Mucosa of gallbladder (tissue), 1 donor: ENCODE measurements at regions not wholly inside any gene's neighbourhood (a gene's known extent, or its start where the extent isn't known, plus 50 kb on each side); places are given as distances from the start of the nearest gene placed in this dataset.

Experiments
- DNase-seq: peaks from one replicate; pipeline ENCODE4 v3.0.0-alpha.2; 2020; ENCODE audit warnings: low spot score
- donor health status: DM: no; HTN: no; CAD: no.

- no peak for DNase-seq
Observed at GRCh38 chr2:204321910-204322751, 223.1 kb upstream of the PARD3B start.

- DNase-seq: peak; percentile 60
Observed at GRCh38 chr2:204325468-204325867, 219.8 kb upstream of the PARD3B start.

GRCh38 chr2:204328373-204328772 lies 216.9 kb upstream of the PARD3B start:
- peak; percentile 66 for DNase-seq

- no peak for DNase-seq
Observed at GRCh38 chr2:204329016-204329415, 216.3 kb upstream of the PARD3B start.

GRCh38 chr2:204329532-204329931 lies 215.7 kb upstream of the PARD3B start:
- no peak for DNase-seq

- DNase-seq: no peak
Observed at GRCh38 chr2:204331180-204331579, 214.1 kb upstream of the PARD3B start.

GRCh38 chr2:204331988-204332387 lies 213.3 kb upstream of the PARD3B start:
- DNase-seq: no peak

GRCh38 chr2:204332706-204333105 lies 212.6 kb upstream of the PARD3B start:
- no peak for DNase-seq

- DNase-seq: no peak
Observed at GRCh38 chr2:204333861-204334260, 211.4 kb upstream of the PARD3B start.

GRCh38 chr2:204335451-204336058 lies 209.7 kb upstream of the PARD3B start:
- DNase-seq: no peak

- DNase-seq: no peak
Observed at GRCh38 chr2:204336153-204336744, 209.0 kb upstream of the PARD3B start.

- DNase-seq: no peak
Observed at GRCh38 chr2:204337638-204338037, 207.6 kb upstream of the PARD3B start.

- no peak for DNase-seq
Observed at GRCh38 chr2:204339212-204339715, 206.0 kb upstream of the PARD3B start.

- DNase-seq: no peak
Observed at GRCh38 chr2:204340511-204340910, 204.8 kb upstream of the PARD3B start.

- no peak for DNase-seq
Observed at GRCh38 chr2:204341887-204342276, 203.4 kb upstream of the PARD3B start.

- DNase-seq: no peak
Observed at GRCh38 chr2:204343685-204344084, 201.6 kb upstream of the PARD3B start.

- DNase-seq: no peak
Observed at GRCh38 chr2:204344119-204344518, 201.2 kb upstream of the PARD3B start.

GRCh38 chr2:204346906-204347305 lies 198.4 kb upstream of the PARD3B start:
- DNase-seq: no peak

- DNase-seq: no peak
Observed at GRCh38 chr2:204353823-204354222, 191.5 kb upstream of the PARD3B start.

GRCh38 chr2:204354442-204354856 lies 190.8 kb upstream of the PARD3B start:
- DNase-seq: no peak

GRCh38 chr2:204355688-204356087 lies 189.6 kb upstream of the PARD3B start:
- DNase-seq: no peak

GRCh38 chr2:204356151-204356641 lies 189.1 kb upstream of the PARD3B start:
- DNase-seq: no peak

- DNase-seq: no peak
Observed at GRCh38 chr2:204357286-204357685, 188.0 kb upstream of the PARD3B start.
